Mesenchymal stem cell (in vitro differentiated cells and primary cell): ENCODE measurements at regions not wholly inside any gene's neighbourhood (a gene's known extent, or its start where the extent isn't known, plus 50 kb on each side); places are given as distances from the start of the nearest gene placed in this dataset.
A peak's percentile ranks its signal among the peaks of the same experiment; 100 is the strongest.

ENCODE experiments used
- DNase-seq: peaks from one replicate; pipeline ENCODE4 v3.0.0-alpha.2; 2013
- H2AFZ ChIP-seq: one replicate; pipeline ENCODE4 v1.6.1; 2013; ENCODE audit warnings: low read depth, mild to moderate bottlenecking, control low read depth, inconsistent platforms, low read length, moderate library complexity
- H2AK5ac ChIP-seq: 2 replicates; pipeline ENCODE4 v1.6.1; 2013; ENCODE audit warnings: low read length, moderate library complexity, mild to moderate bottlenecking, inconsistent platforms; ENCODE audit not compliant: severe bottlenecking
- H2BK120ac ChIP-seq: one replicate; pipeline ENCODE4 v1.6.1; 2013; ENCODE audit warnings: low read depth, mild to moderate bottlenecking, inconsistent platforms, low read length, moderate library complexity
- H2BK12ac ChIP-seq, 2 experiments: one replicate each; pipeline ENCODE4 v1.6.1; 2013; ENCODE audit warnings: inconsistent platforms in 2 of 2, low read length in 2 of 2, mild to moderate bottlenecking in 2 of 2, moderate library complexity in 2 of 2, control low read depth in 1 of 2
- H2BK15ac ChIP-seq: one replicate; pipeline ENCODE4 v1.6.1; 2013; ENCODE audit warnings: mild to moderate bottlenecking, low read depth, inconsistent platforms; ENCODE audit not compliant: poor library complexity, severe bottlenecking
- H2BK5ac ChIP-seq: 2 replicates; pipeline ENCODE4 v1.6.1; 2013; ENCODE audit warnings: low read depth, mild to moderate bottlenecking, low read length, control low read depth, inconsistent platforms; ENCODE audit not compliant: poor library complexity, severe bottlenecking
- H3K14ac ChIP-seq, 2 experiments: one replicate each; pipeline ENCODE4 v1.6.1; 2013; ENCODE audit warnings: inconsistent platforms in 2 of 2, low read length in 2 of 2, control low read depth in 1 of 2, mild to moderate bottlenecking in 1 of 2, moderate library complexity in 1 of 2
- H3K18ac ChIP-seq, 2 experiments: one replicate each; pipeline ENCODE4 v1.6.1; 2013; ENCODE audit warnings: inconsistent platforms in 2 of 2, low read length in 2 of 2, control low read depth in 1 of 2, low read depth in 1 of 2, mild to moderate bottlenecking in 1 of 2
- H3K23ac ChIP-seq, 2 experiments: one replicate each; pipeline ENCODE4 v1.6.1; 2013; ENCODE audit warnings: inconsistent platforms in 2 of 2, low read length in 2 of 2, mild to moderate bottlenecking in 2 of 2, moderate library complexity in 2 of 2, control low read depth in 1 of 2
- H3K27ac ChIP-seq: 2 replicates; pipeline ENCODE4 v1.5.1; 2013; ENCODE audit warnings: mild to moderate bottlenecking, moderate library complexity, low read length, control low read depth, inconsistent platforms; ENCODE audit not compliant: poor library complexity, severe bottlenecking
- H3K27me3 ChIP-seq, 2 experiments: 2 replicates each; pipeline versions ENCODE4 v1.6.1 to v1.7.0; 2013; ENCODE audit warnings: low read length in 2 of 2, mild to moderate bottlenecking in 2 of 2, moderate library complexity in 2 of 2, control low read depth in 1 of 2, inconsistent platforms in 1 of 2; ENCODE audit not compliant: control insufficient read depth in 1 of 2, insufficient read depth in 1 of 2
- H3K36me3 ChIP-seq, 2 experiments: 2 replicates each; pipeline versions ENCODE4 v1.6.1 to v1.7.0; 2013; ENCODE audit warnings: low read length in 2 of 2, control low read depth in 1 of 2, inconsistent platforms in 1 of 2, low read depth in 1 of 2, mild to moderate bottlenecking in 1 of 2; ENCODE audit not compliant: insufficient read depth in 2 of 2, control insufficient read depth in 1 of 2
- H3K4ac ChIP-seq, 2 experiments: one replicate each; pipeline ENCODE4 v1.6.1; 2013; ENCODE audit warnings: inconsistent platforms in 2 of 2, low read length in 2 of 2, mild to moderate bottlenecking in 2 of 2, moderate library complexity in 2 of 2, control low read depth in 1 of 2, low read depth in 1 of 2
- H3K4me1 ChIP-seq: 2 replicates; pipeline ENCODE4 v1.6.1; 2013; ENCODE audit warnings: low read depth, low read length, control low read depth; ENCODE audit not compliant: control insufficient read depth, insufficient read depth
- H3K4me2 ChIP-seq: 2 replicates; pipeline ENCODE4 v1.6.1; 2013; ENCODE audit warnings: low read length, mild to moderate bottlenecking, inconsistent platforms; ENCODE audit not compliant: poor library complexity, severe bottlenecking
- H3K4me3 ChIP-seq, 2 experiments: 2 replicates each; pipeline versions ENCODE4 v1.5.1 to v1.7.0; 2013; ENCODE audit warnings: low read length in 2 of 2, mild to moderate bottlenecking in 2 of 2, control low read depth in 1 of 2, low read depth in 1 of 2; ENCODE audit not compliant: insufficient read depth in 1 of 2
- H3K79me1 ChIP-seq: replicated peaks from 2 replicates; pipeline ENCODE4 v1.6.1; 2013; ENCODE audit warnings: mild to moderate bottlenecking, control low read depth, low read length, inconsistent platforms; ENCODE audit not compliant: poor library complexity, severe bottlenecking
- H3K9ac ChIP-seq: 2 replicates; pipeline ENCODE4 v1.7.0; 2013; ENCODE audit warnings: mild to moderate bottlenecking, low read length, moderate library complexity
- H3K9me3 ChIP-seq: 2 replicates; pipeline ENCODE4 v1.7.0; 2013; ENCODE audit warnings: mild to moderate bottlenecking, low read length; ENCODE audit not compliant: control insufficient read depth
- H4K8ac ChIP-seq: one replicate; pipeline ENCODE4 v1.6.1; 2013; ENCODE audit warnings: inconsistent platforms, mild to moderate bottlenecking, low read length, moderate library complexity
- H4K91ac ChIP-seq: one replicate; pipeline ENCODE4 v1.6.1; 2013; ENCODE audit warnings: mild to moderate bottlenecking, low read length, inconsistent platforms
- WGBS: methylation state at CpG from one replicate; pipeline ENCODE4 v1.1.7; 2013; ENCODE audit warnings: mixed read lengths; 5-methylcytosine and 5-hydroxymethylcytosine counted together

DNA sequence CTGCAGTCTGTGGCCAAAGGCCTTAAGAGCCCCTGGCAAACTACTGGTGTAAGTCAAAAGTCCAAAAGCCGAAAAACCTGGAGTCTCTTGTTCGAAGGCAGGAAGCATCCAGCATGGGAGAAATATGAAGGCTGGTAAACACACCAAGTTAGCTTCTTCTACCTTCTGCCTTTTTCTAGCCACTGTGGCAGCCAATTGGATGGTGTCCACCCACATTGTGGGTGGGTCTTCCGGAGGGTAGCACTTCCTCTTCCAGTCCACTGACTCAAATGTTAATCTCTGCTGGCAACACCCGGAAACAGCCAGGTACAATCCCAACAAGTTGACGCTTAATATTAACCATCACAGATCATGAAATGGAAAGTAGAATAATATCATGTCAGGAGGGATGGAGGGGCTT, 827.6 kb downstream of the SORCS1 start:
- Histone ChIP-seq H3K27ac (no peak overlapping the region), H3K9ac (no peak overlapping the region), H3K14ac (no peak overlapping the region), H2BK120ac (no peak overlapping the region), H4K8ac (no peak overlapping the region), H3K4ac (no peak overlapping the region), H3K18ac (no peak overlapping the region), H3K4me3 (no peak overlapping the region), H3K36me3 (no peaks in the 10 kb centered on the region), H2AK5ac (no peak overlapping the region), H2AFZ (no peak overlapping the region), H2BK5ac (no peak overlapping the region), H3K79me1 (no peaks in the 10 kb centered on the region), H3K23ac (no peak overlapping the region), H3K4me2 (no peak overlapping the region), H4K91ac (no peak overlapping the region), H2BK15ac (no peak overlapping the region), H2BK12ac (no peak overlapping the region), H3K27me3 (no peaks in the 10 kb centered on the region), H3K9me3 (no peaks in the 10 kb centered on the region), H3K4me1 (no peaks in the 10 kb centered on the region)
- 88% methylated on average over 3 of the region's 5 CpGs for WGBS
- no peak for DNase-seq

DNA sequence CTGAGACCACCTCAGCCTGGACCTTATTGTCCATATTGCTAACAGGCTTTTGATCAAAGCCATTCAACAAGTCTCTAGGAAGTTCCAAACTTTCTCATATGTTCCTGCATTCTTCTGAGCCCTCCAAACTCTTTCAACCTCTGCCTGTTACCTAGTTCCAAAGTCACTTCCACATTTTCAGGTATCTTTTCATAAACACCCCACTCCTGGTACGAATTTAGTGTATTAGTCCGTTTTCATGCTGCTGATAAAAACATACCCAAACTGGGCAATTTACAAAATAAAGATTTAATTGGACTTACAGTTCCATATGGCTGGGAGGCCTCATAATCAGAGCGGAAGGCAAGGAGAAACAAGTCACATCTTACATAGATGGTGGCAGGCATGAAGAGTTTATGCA, 836.8 kb downstream of the SORCS1 start:
- DNase-seq, result no peak
- Histone ChIP-seq H3K27ac (no peak overlapping the region), H2AK5ac (no peak overlapping the region), H3K4me1 (no peaks in the 10 kb centered on the region), H2BK5ac (no peak overlapping the region), H2BK120ac (no peak overlapping the region), H4K8ac (no peak overlapping the region), H3K4me2 (no peak overlapping the region), H3K18ac (no peak overlapping the region), H3K36me3 (no peaks in the 10 kb centered on the region), H4K91ac (no peak overlapping the region), H3K27me3 (no peaks in the 10 kb centered on the region), H3K9me3 (peaks cover 51% of the 10 kb centered on the region), H3K4me3 (no peak overlapping the region), H3K14ac (no peak overlapping the region), H2BK12ac (no peak overlapping the region), H3K9ac (no peak overlapping the region), H3K79me1 (no peaks in the 10 kb centered on the region), H2BK15ac (no peak overlapping the region), H3K4ac (no peak overlapping the region), H3K23ac (no peak overlapping the region), H2AFZ (no peak overlapping the region)
- WGBS, result 100% methylated on average over 1 of the region's 3 CpGs

DNA sequence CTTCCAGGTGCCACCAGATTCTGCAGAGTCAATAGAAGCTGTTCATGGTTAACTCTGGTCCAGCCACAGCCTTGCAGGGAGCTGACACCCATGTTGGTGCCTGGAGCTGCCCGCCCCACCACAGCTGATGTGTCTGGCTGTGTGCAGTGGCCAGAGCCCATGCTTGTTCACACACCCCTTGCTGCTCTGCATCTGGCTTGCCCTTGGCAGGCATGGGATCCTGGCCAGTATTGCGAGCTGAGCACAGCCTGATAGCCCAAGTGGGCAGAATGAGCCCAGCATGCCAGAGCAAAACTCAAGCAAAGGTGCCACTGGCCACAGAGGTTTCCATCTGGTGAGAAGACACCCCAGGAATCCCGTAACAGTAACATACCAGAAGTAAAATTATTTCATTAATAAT, 843.6 kb downstream of the SORCS1 start:
- Histone ChIP-seq H4K8ac (no peak overlapping the region), H3K4me2 (no peak overlapping the region), H3K4me1 (no peaks in the 10 kb centered on the region), H3K14ac (no peak overlapping the region), H3K36me3 (no peaks in the 10 kb centered on the region), H2AFZ (no peak overlapping the region), H3K9me3 (peaks cover 2% of the 10 kb centered on the region), H3K18ac (no peak overlapping the region), H3K27ac (no peak overlapping the region), H3K23ac (no peak overlapping the region), H2BK5ac (no peak overlapping the region), H2BK15ac (no peak overlapping the region), H2BK12ac (no peak overlapping the region), H3K4ac (no peak overlapping the region), H3K27me3 (no peaks in the 10 kb centered on the region), H4K91ac (no peak overlapping the region), H3K79me1 (no peaks in the 10 kb centered on the region), H2AK5ac (no peak overlapping the region), H2BK120ac (no peak overlapping the region), H3K9ac (no peak overlapping the region), H3K4me3 (no peak overlapping the region)
- DNase-seq, result no peak
- WGBS, result 46% methylated on average over 2 of the region's 3 CpGs

DNA sequence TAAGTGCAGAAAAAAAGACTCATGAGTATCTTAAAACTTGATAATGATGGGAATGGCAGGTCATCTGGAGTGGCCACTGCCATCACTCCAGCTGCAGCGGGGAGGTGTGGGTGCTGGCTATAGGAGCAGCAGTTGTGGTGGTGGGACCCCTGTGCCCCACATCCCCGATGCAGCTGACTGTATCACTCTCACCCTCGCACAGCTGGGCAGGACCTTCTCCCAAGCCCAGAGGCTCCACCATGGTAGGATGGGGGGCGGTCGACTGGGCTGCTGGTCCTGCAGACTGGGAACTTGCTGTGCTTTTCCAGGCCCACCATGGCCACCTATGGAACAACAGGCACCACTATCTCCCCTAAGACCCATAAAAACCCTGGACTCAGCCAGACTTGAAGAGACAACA, 844.4 kb downstream of the SORCS1 start:
- Histone ChIP-seq H2BK12ac (no peak overlapping the region), H2BK15ac (no peak overlapping the region), H3K4me1 (no peaks in the 10 kb centered on the region), H3K4me2 (peak overlapping the region; percentile 7), H3K79me1 (no peaks in the 10 kb centered on the region), H3K18ac (no peak overlapping the region), H3K4ac (no peak overlapping the region), H3K9ac (no peak overlapping the region), H2AFZ (no peak overlapping the region), H2BK5ac (no peak overlapping the region), H3K9me3 (no peaks in the 10 kb centered on the region), H4K91ac (no peak overlapping the region), H3K36me3 (no peaks in the 10 kb centered on the region), H3K27me3 (no peaks in the 10 kb centered on the region), H4K8ac (no peak overlapping the region), H3K4me3 (no peak overlapping the region), H3K14ac (no peak overlapping the region), H2BK120ac (no peak overlapping the region), H3K27ac (no peak overlapping the region), H2AK5ac (no peak overlapping the region), H3K23ac (no peak overlapping the region)
- 67% methylated on average over 5 of the region's 5 CpGs for WGBS
- DNase-seq, result no peak
